ENCODE measurements at regions not wholly inside any gene's neighbourhood (a gene's known extent, or its start where the extent isn't known, plus 50 kb on each side); places are given as distances from the start of the nearest gene placed in this dataset.

DNA sequence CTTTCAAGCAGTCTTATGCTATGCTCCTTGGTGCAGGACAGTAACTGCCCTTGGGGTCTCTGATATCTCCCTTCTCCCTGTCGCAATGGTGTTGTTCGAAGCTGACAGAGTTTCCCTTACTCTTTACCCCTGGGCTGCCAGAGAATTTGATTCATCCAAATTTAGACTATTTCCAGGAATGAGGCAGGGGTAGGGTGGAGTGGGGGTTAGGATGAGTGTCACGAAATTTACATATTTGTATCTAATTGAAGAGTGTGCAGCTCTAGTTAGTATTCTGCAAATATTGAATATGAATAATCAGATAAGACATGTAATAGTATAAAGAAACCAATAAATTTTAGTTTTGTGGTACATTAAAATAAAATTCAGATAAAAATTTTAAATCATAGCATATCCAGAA, 140.0 kb upstream of the LMO4 start:
- H3K36me3 ChIP-seq (ENCODE audit: control insufficient read depth in 4 of 4, insufficient read depth in 4 of 4, low read length in 4 of 4), result no peaks in the 10 kb centered on the region

DNA sequence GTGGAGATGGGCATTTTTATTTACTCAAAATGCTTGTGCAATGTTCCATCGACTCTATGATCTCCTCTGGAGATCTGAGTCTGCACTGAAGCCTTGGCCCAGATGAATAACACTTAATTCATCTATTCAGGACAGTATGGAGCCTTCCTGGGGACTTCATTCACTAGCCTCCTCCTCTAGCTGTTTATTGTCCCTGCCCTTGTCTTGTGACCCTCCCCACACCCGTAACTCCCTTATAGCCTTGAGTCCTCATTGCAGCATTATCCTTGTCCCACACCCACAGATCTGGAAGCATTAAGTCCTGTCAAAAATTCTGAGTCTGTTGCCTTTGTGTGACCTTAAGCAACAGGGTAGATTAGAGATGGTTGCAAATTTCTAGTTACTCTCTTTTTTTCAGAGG, 138.3 kb upstream of the LMO4 start:
- WGBS, 2 donors, result 69 to 76% methylated on average over 2 of the region's 2 CpGs
- no peak for ATAC-seq (ENCODE audit: insufficient read depth, low FRiP score)

More for the DNA sequence above, 140.0 kb upstream of the LMO4 start:
- no peak overlapping the region for H3K27ac ChIP-seq (ENCODE audit: low read depth in 1 of 2, low read length in 1 of 2)
- ATAC-seq (ENCODE audit: insufficient read depth, low FRiP score), result no peak
- H3K9ac ChIP-seq (ENCODE audit: insufficient read depth in 1 of 2, low read length in 2 of 2), result no peak overlapping the region
- no peaks in the 10 kb centered on the region for H3K27me3 ChIP-seq (ENCODE audit: control insufficient read depth in 3 of 3, insufficient read depth in 3 of 3, low read length in 2 of 3)
- DNase-seq, result no peak
- H3K9me3 ChIP-seq (ENCODE audit: control insufficient read depth in 4 of 4, insufficient read depth in 3 of 4, low read length in 3 of 4), result no peaks in the 10 kb centered on the region
- H3K4me3 ChIP-seq, result no peak overlapping the region
- no peaks in the 10 kb centered on the region for H3K4me1 ChIP-seq (ENCODE audit: control insufficient read depth in 5 of 5, insufficient read depth in 5 of 5, low read length in 5 of 5)
- WGBS, 2 donors, result 76 to 85% methylated on average over 3 of the region's 3 CpGs
- TF ChIP-seq, protein P1, sequence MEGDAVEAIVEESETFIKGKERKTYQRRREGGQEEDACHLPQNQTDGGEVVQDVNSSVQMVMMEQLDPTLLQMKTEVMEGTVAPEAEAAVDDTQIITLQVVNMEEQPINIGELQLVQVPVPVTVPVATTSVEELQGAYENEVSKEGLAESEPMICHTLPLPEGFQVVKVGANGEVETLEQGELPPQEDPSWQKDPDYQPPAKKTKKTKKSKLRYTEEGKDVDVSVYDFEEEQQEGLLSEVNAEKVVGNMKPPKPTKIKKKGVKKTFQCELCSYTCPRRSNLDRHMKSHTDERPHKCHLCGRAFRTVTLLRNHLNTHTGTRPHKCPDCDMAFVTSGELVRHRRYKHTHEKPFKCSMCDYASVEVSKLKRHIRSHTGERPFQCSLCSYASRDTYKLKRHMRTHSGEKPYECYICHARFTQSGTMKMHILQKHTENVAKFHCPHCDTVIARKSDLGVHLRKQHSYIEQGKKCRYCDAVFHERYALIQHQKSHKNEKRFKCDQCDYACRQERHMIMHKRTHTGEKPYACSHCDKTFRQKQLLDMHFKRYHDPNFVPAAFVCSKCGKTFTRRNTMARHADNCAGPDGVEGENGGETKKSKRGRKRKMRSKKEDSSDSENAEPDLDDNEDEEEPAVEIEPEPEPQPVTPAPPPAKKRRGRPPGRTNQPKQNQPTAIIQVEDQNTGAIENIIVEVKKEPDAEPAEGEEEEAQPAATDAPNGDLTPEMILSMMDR (IDR thresholded peaks at IDR 0.05; ENCODE audit: control extremely low read depth, extremely low read depth), result no peak

GRCh38 chr1:87191646-87192045, 137.0 kb upstream of the LMO4 start:
- no peak overlapping the region for H3K9ac ChIP-seq (ENCODE audit: insufficient read depth in 1 of 2, low read length in 2 of 2)
- no peaks in the 10 kb centered on the region for H3K27me3 ChIP-seq (ENCODE audit: control insufficient read depth in 3 of 3, insufficient read depth in 3 of 3, low read length in 2 of 3)
- no peak overlapping the region for H3K4me3 ChIP-seq
- H3K27ac ChIP-seq (ENCODE audit: low read depth in 1 of 2, low read length in 1 of 2), result no peak overlapping the region
- DNase-seq (no peak), ATAC-seq (ENCODE audit: insufficient read depth, low FRiP score) (no peak)
- H3K36me3 ChIP-seq (ENCODE audit: control insufficient read depth in 4 of 4, insufficient read depth in 4 of 4, low read length in 4 of 4), result no peaks in the 10 kb centered on the region
- no peaks in the 10 kb centered on the region for H3K4me1 ChIP-seq (ENCODE audit: control insufficient read depth in 5 of 5, insufficient read depth in 5 of 5, low read length in 5 of 5)
- TF ChIP-seq, protein P1 (IDR thresholded peaks at IDR 0.05; ENCODE audit: control extremely low read depth, extremely low read depth), result no peak
- WGBS, 2 donors, result 51 to 68% methylated on average over 2 of the region's 2 CpGs
- H3K9me3 ChIP-seq (ENCODE audit: control insufficient read depth in 4 of 4, insufficient read depth in 3 of 4, low read length in 3 of 4), result no peaks in the 10 kb centered on the region

More for the DNA sequence above, 138.3 kb upstream of the LMO4 start:
- H3K27me3 ChIP-seq (ENCODE audit: control insufficient read depth in 3 of 3, insufficient read depth in 3 of 3, low read length in 2 of 3), result no peaks in the 10 kb centered on the region
- H3K9ac ChIP-seq (ENCODE audit: insufficient read depth in 1 of 2, low read length in 2 of 2), result no peak overlapping the region
- H3K4me3 ChIP-seq, result no peak overlapping the region
- H3K36me3 ChIP-seq (ENCODE audit: control insufficient read depth in 4 of 4, insufficient read depth in 4 of 4, low read length in 4 of 4), result no peaks in the 10 kb centered on the region
- H3K4me1 ChIP-seq (ENCODE audit: control insufficient read depth in 5 of 5, insufficient read depth in 5 of 5, low read length in 5 of 5), result no peaks in the 10 kb centered on the region
- TF ChIP-seq, protein P1 (IDR thresholded peaks at IDR 0.05; ENCODE audit: control extremely low read depth, extremely low read depth), result no peak
- DNase-seq, result no peak
- no peaks in the 10 kb centered on the region for H3K9me3 ChIP-seq (ENCODE audit: control insufficient read depth in 4 of 4, insufficient read depth in 3 of 4, low read length in 3 of 4)
- no peak overlapping the region for H3K27ac ChIP-seq (ENCODE audit: low read depth in 1 of 2, low read length in 1 of 2)

GRCh38 chr1:87194271-87194774, 134.4 kb upstream of the LMO4 start:
- WGBS, 2 donors, result 90 to 98% methylated on average over 1 of the region's 1 CpG
- DNase-seq (no peak), ATAC-seq (ENCODE audit: insufficient read depth, low FRiP score) (no peak)
- Histone ChIP-seq H3K9me3 (ENCODE audit: control insufficient read depth in 4 of 4, insufficient read depth in 3 of 4, low read length in 3 of 4) (no peaks in the 10 kb centered on the region), H3K4me3 (no peak overlapping the region), H3K36me3 (ENCODE audit: control insufficient read depth in 4 of 4, insufficient read depth in 4 of 4, low read length in 4 of 4) (no peaks in the 10 kb centered on the region), H3K27ac (ENCODE audit: low read depth in 1 of 2, low read length in 1 of 2) (no peak overlapping the region), H3K9ac (ENCODE audit: insufficient read depth in 1 of 2, low read length in 2 of 2) (no peak overlapping the region), H3K4me1 (ENCODE audit: control insufficient read depth in 5 of 5, insufficient read depth in 5 of 5, low read length in 5 of 5) (no peaks in the 10 kb centered on the region), H3K27me3 (ENCODE audit: control insufficient read depth in 3 of 3, insufficient read depth in 3 of 3, low read length in 2 of 3) (no peaks in the 10 kb centered on the region)
- TF ChIP-seq, protein P1 (IDR thresholded peaks at IDR 0.05; ENCODE audit: control extremely low read depth, extremely low read depth), result no peak

Measured in lung (tissue), 11 donors.